Parathyroid adenoma (tissue), 2 donors: ENCODE measurements at regions not wholly inside any gene's neighbourhood (a gene's known extent, or its start where the extent isn't known, plus 50 kb on each side); places are given as distances from the start of the nearest gene placed in this dataset.

ENCODE experiments used
- H2AFZ ChIP-seq: fragments of 300-600 bp; sonication (generic); one replicate; pipeline ENCODE4 v1.7.0; 2017; ENCODE audit warnings: antibody characterized with exemption, mild to moderate bottlenecking
- H3K27ac ChIP-seq: fragments of 300-600 bp; sonication (generic); one replicate; pipeline ENCODE4 v1.7.0; 2017
- H3K27me3 ChIP-seq: fragments of 300-600 bp; sonication (generic); one replicate; pipeline ENCODE4 v1.7.0; 2017; ENCODE audit warnings: low read length; ENCODE audit not compliant: control insufficient read depth, insufficient read depth
- H3K36me3 ChIP-seq: fragments of 300-600 bp; sonication (generic); one replicate; pipeline ENCODE4 v1.7.0; 2017; ENCODE audit warnings: low read length; ENCODE audit not compliant: control insufficient read depth, insufficient read depth
- H3K4me1 ChIP-seq: fragments of 300-600 bp; sonication (generic); one replicate; pipeline ENCODE4 v1.7.0; 2017; ENCODE audit warnings: control low read depth
- H3K4me2 ChIP-seq: fragments of 300-600 bp; sonication (generic); one replicate; pipeline ENCODE4 v1.7.0; 2017; ENCODE audit warnings: low read length
- H3K4me3 ChIP-seq: fragments of 300-600 bp; sonication (generic); one replicate; pipeline ENCODE4 v1.7.0; 2017; ENCODE audit warnings: low read depth, low read length
- H3K79me2 ChIP-seq: fragments of 300-600 bp; sonication (generic); one replicate; pipeline ENCODE4 v1.7.0; 2017; ENCODE audit warnings: control low read depth
- H3K9ac ChIP-seq: fragments of 300-600 bp; sonication (generic); one replicate; pipeline ENCODE4 v1.7.0; 2017; ENCODE audit warnings: mild to moderate bottlenecking
- H3K9me3 ChIP-seq: fragments of 300-600 bp; sonication (generic); one replicate; pipeline ENCODE4 v1.7.0; 2017; ENCODE audit warnings: low read length; ENCODE audit not compliant: control insufficient read depth
- TF ChIP-seq, protein P1 (sequence below): fragments of 300-600 bp; sonication (generic); IDR thresholded peaks from one replicate; pipeline ENCODE4 v1.7.0; 2017; ENCODE audit warnings: antibody characterized with exemption, mild to moderate bottlenecking
- donor health status: primary hyperparathyroidism.

DNA sequence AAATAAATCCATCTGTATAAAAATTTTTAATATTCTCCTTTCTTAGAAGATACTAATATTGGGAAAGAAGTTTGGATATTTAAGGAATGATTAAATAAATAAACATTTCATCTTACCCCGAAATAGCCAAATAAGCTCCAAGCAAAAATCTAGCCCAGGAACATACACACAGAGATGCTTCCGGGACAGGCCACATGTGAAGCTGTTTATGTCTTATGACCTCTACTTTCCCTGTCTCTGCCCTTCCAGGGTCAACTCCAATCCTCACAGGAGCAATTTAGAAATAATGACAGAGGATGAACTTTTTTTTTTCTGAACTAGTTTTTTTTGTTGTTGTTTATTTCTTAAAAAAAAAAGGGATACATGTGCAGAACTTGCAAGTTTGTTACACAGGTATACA, 89.4 kb downstream of the BTG1 start:
- Histone ChIP-seq H3K4me3 (no peak overlapping the region), H3K4me2 (no peak overlapping the region), H3K9me3 (no peaks in the 10 kb centered on the region), H3K4me1 (no peaks in the 10 kb centered on the region), H3K9ac (no peak overlapping the region), H2AFZ (no peak overlapping the region), H3K27me3 (no peaks in the 10 kb centered on the region), H3K79me2 (no peaks in the 10 kb centered on the region), H3K36me3 (no peaks in the 10 kb centered on the region), H3K27ac (no peak overlapping the region)
- TF ChIP-seq, protein P1, sequence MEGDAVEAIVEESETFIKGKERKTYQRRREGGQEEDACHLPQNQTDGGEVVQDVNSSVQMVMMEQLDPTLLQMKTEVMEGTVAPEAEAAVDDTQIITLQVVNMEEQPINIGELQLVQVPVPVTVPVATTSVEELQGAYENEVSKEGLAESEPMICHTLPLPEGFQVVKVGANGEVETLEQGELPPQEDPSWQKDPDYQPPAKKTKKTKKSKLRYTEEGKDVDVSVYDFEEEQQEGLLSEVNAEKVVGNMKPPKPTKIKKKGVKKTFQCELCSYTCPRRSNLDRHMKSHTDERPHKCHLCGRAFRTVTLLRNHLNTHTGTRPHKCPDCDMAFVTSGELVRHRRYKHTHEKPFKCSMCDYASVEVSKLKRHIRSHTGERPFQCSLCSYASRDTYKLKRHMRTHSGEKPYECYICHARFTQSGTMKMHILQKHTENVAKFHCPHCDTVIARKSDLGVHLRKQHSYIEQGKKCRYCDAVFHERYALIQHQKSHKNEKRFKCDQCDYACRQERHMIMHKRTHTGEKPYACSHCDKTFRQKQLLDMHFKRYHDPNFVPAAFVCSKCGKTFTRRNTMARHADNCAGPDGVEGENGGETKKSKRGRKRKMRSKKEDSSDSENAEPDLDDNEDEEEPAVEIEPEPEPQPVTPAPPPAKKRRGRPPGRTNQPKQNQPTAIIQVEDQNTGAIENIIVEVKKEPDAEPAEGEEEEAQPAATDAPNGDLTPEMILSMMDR, result no peak

DNA sequence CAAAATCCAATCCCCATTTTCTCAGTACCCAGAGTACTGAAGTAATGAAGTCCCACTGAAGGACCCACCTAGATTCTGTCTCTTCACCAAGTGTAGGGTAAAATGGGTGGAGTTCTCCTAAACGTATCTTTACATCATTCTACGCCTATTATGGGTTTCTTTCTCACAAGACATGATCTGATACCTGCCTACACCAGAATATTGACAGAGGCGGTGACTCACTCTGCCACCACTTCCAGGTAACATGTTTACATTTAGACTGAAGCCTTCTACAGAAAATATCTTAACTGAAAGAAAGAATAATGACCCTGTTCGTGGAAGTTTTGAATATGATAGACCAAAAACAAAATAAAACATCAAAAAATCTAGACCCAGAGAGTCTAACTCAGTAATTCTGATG, 89.8 kb downstream of the BTG1 start:
- H3K4me2 ChIP-seq, result no peak overlapping the region
- H3K9ac ChIP-seq, result no peak overlapping the region
- H3K36me3 ChIP-seq, result no peaks in the 10 kb centered on the region
- no peak overlapping the region for H2AFZ ChIP-seq
- no peaks in the 10 kb centered on the region for H3K9me3 ChIP-seq
- H3K79me2 ChIP-seq, result no peaks in the 10 kb centered on the region
- no peaks in the 10 kb centered on the region for H3K4me1 ChIP-seq
- TF ChIP-seq, protein P1, result no peak
- no peak overlapping the region for H3K27ac ChIP-seq
- H3K27me3 ChIP-seq, result no peaks in the 10 kb centered on the region
- no peak overlapping the region for H3K4me3 ChIP-seq

DNA sequence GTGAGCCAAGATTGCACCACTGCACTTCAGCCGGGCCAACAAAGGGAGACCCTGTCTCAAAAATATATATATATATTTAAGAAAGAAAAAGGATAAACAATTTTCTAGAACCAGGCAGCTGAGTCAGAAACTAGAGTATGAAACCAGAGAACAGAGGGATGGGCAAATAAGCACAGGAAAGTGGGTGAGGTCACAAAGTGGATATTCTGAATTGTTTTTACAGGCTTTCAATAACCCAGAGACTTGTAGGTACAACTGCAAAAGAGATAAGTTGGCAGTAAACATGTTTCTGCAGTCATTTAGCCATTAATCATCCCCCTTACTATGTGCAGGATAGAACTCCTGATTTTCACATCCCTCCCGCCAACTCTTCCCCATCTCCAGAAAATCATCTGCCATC, 94.2 kb downstream of the BTG1 start:
- H3K4me3 ChIP-seq, result no peak overlapping the region
- no peak overlapping the region for H3K4me2 ChIP-seq
- TF ChIP-seq, protein P1, result no peak
- no peaks in the 10 kb centered on the region for H3K79me2 ChIP-seq
- no peaks in the 10 kb centered on the region for H3K36me3 ChIP-seq
- H2AFZ ChIP-seq, result no peak overlapping the region
- no peak overlapping the region for H3K27ac ChIP-seq
- H3K27me3 ChIP-seq, result no peaks in the 10 kb centered on the region
- no peak overlapping the region for H3K9ac ChIP-seq
- H3K9me3 ChIP-seq, result no peaks in the 10 kb centered on the region
- H3K4me1 ChIP-seq, result no peaks in the 10 kb centered on the region

DNA sequence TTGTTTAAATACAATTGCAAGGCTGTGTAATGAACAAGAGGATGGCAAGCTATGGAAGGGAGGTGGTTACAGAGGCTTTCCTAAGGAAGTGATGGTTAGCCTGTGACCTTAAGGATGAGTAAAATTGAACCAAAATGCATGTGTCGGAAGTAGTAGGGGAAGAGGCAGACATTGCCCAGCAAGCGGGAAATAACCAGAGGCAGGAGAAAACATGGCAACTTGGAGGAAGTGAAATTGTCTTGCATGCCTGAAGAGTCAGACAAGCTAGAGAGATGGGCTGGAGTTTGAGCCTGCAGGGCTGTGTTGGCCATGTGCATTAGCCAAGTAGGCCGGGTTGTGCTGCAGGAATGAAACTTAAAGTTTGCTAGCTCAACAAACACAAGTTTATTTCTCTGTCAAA, 96.2 kb downstream of the BTG1 start:
- no peak overlapping the region for H3K4me3 ChIP-seq
- H3K27me3 ChIP-seq, result no peaks in the 10 kb centered on the region
- H3K79me2 ChIP-seq, result no peaks in the 10 kb centered on the region
- H3K27ac ChIP-seq, result no peak overlapping the region
- no peak overlapping the region for H3K9ac ChIP-seq
- no peaks in the 10 kb centered on the region for H3K36me3 ChIP-seq
- H3K4me2 ChIP-seq, result no peak overlapping the region
- H3K4me1 ChIP-seq, result no peaks in the 10 kb centered on the region
- H3K9me3 ChIP-seq, result no peaks in the 10 kb centered on the region
- TF ChIP-seq, protein P1, result no peak
- H2AFZ ChIP-seq, result no peak overlapping the region

DNA sequence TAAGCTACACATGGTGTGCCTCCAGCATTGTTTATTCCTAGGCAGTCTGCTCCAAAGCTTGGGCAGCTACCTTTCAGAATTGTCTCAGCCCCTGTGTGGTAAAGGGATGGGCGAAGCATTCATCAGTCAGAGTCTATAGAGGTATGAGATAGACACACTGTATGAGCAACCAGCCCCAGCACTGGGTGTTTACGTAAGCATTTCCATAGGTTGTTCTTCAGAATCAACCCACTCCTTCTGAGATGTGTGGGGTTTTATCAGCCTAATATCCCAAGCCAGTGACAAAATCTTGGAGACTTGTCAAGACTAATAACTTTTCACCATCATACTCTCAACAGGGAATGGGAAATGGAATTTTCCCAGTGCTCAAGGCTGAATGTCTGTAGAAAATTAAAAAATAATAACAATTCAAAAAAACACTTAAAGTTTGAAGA, 98.2 kb downstream of the BTG1 start:
- Histone ChIP-seq H3K27me3 (no peaks in the 10 kb centered on the region), H3K4me2 (no peak overlapping the region), H3K4me3 (no peak overlapping the region), H3K27ac (no peak overlapping the region), H3K9ac (no peak overlapping the region), H3K79me2 (no peaks in the 10 kb centered on the region), H3K4me1 (no peaks in the 10 kb centered on the region), H3K9me3 (no peaks in the 10 kb centered on the region), H2AFZ (no peak overlapping the region), H3K36me3 (no peaks in the 10 kb centered on the region)
- TF ChIP-seq, protein P1, result no peak
